Adrenal gland (tissue), 9 donors: ENCODE measurements at regions not wholly inside any gene's neighbourhood (a gene's known extent, or its start where the extent isn't known, plus 50 kb on each side); places are given as distances from the start of the nearest gene placed in this dataset.

Experiments
- DNase-seq, 7 donors: peaks; one replicate each; pipeline ENCODE4 v3.0.0-alpha.2; 2019 to 2020
- H3K27ac ChIP-seq, 5 donors: fragments of 200-600 bp; sonication (generic) in 4 of 5; 1 replicate in 3 of 5; 2 replicates in 2 of 5; pipeline versions ENCODE4 v1.5.1 to v1.8.0; 2016 to 2020; ENCODE audit warnings: mild to moderate bottlenecking in 1 of 5
- H3K27me3 ChIP-seq: fragments of 200-600 bp; 2 replicates; pipeline ENCODE4 v1.8.0; 2021
- H3K36me3 ChIP-seq, 2 donors: fragments of 200-600 bp; replicated peaks in 1 of 2; 1 replicate in 1 of 2; 2 replicates in 1 of 2; pipeline versions ENCODE4 v1.5.1 to v1.8.0; 2018 to 2022
- H3K4me1 ChIP-seq, 2 donors: fragments of 200-600 bp; replicated peaks in 1 of 2; 1 replicate in 1 of 2; 2 replicates in 1 of 2; pipeline versions ENCODE4 v1.5.1 to v1.8.0; 2018 to 2021
- H3K4me3 ChIP-seq, 4 donors: fragments of 200-600 bp; sonication (generic) in 3 of 4; one replicate each; pipeline ENCODE4 v1.5.1; 2016 to 2018
- H3K9me3 ChIP-seq, 3 donors: fragments of 200-600 bp; sonication (generic) in 1 of 3; replicated peaks in 1 of 3; 1 replicate in 2 of 3; 2 replicates in 1 of 3; pipeline versions ENCODE4 v1.5.1 to v1.8.0; 2016 to 2021
- CTCF ChIP-seq, 6 experiments: fragments of 450-650 bp in 4 of 6; fragments of 200-600 bp in 2 of 6; sonication (generic) in 1 of 6; IDR thresholded peaks; 1 replicate in 5 of 6; 2 replicates in 1 of 6; pipeline versions ENCODE4 v1.5.1 to v1.8.0; 2016 to 2021; ENCODE audit warnings: antibody characterized with exemption in 6 of 6, mild to moderate bottlenecking in 2 of 6, moderate library complexity in 1 of 6
- POLR2A ChIP-seq, 2 donors: fragments of 450-650 bp; IDR thresholded peaks; one replicate each; pipeline ENCODE4 v1.6.1; 2017; ENCODE audit warnings: antibody characterized with exemption in 2 of 2, mild to moderate bottlenecking in 2 of 2, moderate library complexity in 1 of 2
- WGBS, 4 donors: extraction: QIAGEN DNeasy Blood & Tissue Kit in 2 of 4; methylation state at CpG; one replicate each; pipeline versions ENCODE4 v1.1.5 to v1.1.7; 2013 to 2017; 5-methylcytosine and 5-hydroxymethylcytosine counted together
- intact Hi-C, 2 donors: fragments of 100-400 bp; cut with DNase I; formaldehyde crosslinking; loops; one replicate each; pipeline versions ENCODE4 v1.14.1 to v1.15.0; 2022 to 2023
- donor health status: healthy with polysubstance abuse.
- donor health status: Bipolar disorder and iron deficiency.
- donor health status: DM: yes; HTN: yes; CAD: no.
- donor health status: DM: no; HTN: no; CAD: no.
- donor health status: DM: no; HTN: no; CAD: no.

DNA sequence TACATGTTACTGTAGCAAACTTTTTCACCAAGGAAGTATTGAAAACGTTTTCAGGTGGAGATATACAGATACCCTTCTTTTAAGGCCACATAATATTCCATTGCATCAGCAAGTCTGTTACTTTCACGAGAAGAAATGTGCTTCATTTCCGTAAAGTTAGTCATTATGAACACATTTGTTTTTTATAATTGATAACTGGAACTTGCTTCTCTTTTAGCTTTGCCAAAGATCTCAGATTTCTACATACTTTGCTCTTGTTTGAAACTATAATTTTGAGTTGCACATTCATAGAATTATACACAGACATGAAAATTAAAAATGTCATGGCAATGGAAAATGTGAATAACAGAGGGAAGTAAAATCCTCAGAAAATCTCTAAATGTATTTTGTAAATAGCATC is 128.7 kb upstream of the GIMD1 start:
- Histone ChIP-seq H3K27ac (no peak overlapping the region), H3K27me3 (no peaks in the 10 kb centered on the region), H3K9me3 (no peaks in the 10 kb centered on the region), H3K4me3 (no peak overlapping the region), H3K4me1 (no peaks in the 10 kb centered on the region), H3K36me3 (no peaks in the 10 kb centered on the region)
- TF ChIP-seq CTCF (IDR thresholded peaks at IDR 0.05) = no peak
- intact Hi-C loops = no loop called here
- 39 to 56% (median 54%) methylated on average over 3 of the region's 3 CpGs for WGBS, 4 donors
- no peak for DNase-seq

- Histone ChIP-seq H3K27ac (no peak overlapping the region), H3K4me1 (no peaks in the 10 kb centered on the region), H3K36me3 (no peaks in the 10 kb centered on the region), H3K9me3 (no peaks in the 10 kb centered on the region), H3K4me3 (no peak overlapping the region), H3K27me3 (no peaks in the 10 kb centered on the region)
- no peak for DNase-seq
- intact Hi-C loops = no loop called here
- TF ChIP-seq POLR2A (IDR thresholded peaks at IDR 0.05) = no peak
- TF ChIP-seq CTCF (IDR thresholded peaks at IDR 0.05) = no peak
Measured at GRCh38 chr4:106496061-106496460, 127.5 kb upstream of the GIMD1 start.

DNA sequence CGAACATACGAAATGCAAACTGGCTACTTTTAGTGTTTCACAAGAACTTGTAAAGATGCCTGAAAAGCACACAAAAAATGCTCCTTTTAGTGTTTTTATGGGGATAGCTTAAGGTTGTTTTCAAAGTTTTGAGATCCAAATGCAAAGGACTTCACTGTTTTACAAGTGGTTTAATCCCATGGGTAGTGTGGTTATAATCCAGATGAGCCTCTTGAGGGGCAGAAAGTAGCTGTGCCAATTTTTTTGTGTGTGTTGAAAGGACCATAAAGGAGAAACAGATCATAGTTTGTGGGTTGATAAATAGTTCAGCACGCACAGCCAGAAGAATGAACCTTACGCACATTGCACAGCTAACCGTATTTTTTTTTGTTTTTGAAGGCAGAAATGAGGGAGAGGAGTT is 126.9 kb upstream of the GIMD1 start:
- Histone ChIP-seq H3K4me3 (no peak overlapping the region), H3K36me3 (no peaks in the 10 kb centered on the region), H3K27ac (no peak overlapping the region), H3K9me3 (no peaks in the 10 kb centered on the region), H3K4me1 (no peaks in the 10 kb centered on the region), H3K27me3 (no peaks in the 10 kb centered on the region)
- intact Hi-C loops = no loop called here
- WGBS, 4 donors = 78 to 82% (median 79%) methylated on average over 5 of the region's 5 CpGs
- no peak for DNase-seq
- TF ChIP-seq POLR2A (IDR thresholded peaks at IDR 0.05) (no peak), CTCF (IDR thresholded peaks at IDR 0.05) (no peak)

DNA sequence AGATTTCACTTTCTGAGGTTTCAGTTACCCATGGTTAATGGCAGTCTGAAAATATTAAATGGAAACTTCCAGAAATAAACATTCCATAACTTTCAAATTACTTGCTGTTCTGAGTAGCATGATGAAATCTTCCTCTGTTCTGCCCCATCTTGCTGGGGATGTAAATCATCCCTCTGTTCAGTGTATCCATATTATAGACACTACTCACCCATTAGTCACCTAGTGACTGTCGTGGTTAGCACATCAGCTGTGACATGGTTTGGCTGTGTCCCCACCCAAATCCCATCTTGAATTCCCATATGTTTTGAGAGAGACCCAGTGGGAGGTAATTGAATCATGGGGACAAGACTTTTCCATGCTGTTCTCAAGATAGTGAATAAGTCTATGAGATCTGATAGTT is 125.5 kb upstream of the GIMD1 start:
- Histone ChIP-seq H3K36me3 (no peaks in the 10 kb centered on the region), H3K27me3 (no peaks in the 10 kb centered on the region), H3K4me1 (no peaks in the 10 kb centered on the region), H3K27ac (no peak overlapping the region), H3K4me3 (no peak overlapping the region), H3K9me3 (no peaks in the 10 kb centered on the region)
- 65 to 93% (median 86%) methylated on average over 1 of the region's 1 CpG for WGBS, 4 donors
- TF ChIP-seq POLR2A (IDR thresholded peaks at IDR 0.05) (no peak), CTCF (IDR thresholded peaks at IDR 0.05) (no peak)
- intact Hi-C loops = no loop called here
- DNase-seq = no peak
